HepG2 (cell line): ENCODE measurements at regions not wholly inside any gene's neighbourhood (a gene's known extent, or its start where the extent isn't known, plus 50 kb on each side); places are given as distances from the start of the nearest gene placed in this dataset.

Experiments used
- AGO2 ChIP-seq: fragments of 200-400 bp; formaldehyde crosslinking; optimal IDR thresholded peaks from 2 replicates; pipeline ENCODE3; 2017; ENCODE audit warnings: mild to moderate bottlenecking, low read depth, low read length, moderate library complexity
- AKAP8 ChIP-seq: sonication (generic); formaldehyde crosslinking; IDR thresholded peaks from 2 replicates; pipeline ENCODE4 v1.5.1; 2020; ENCODE audit warnings: mild to moderate bottlenecking, missing genetic modification reagents
- ARNT2 ChIP-seq: sonication (generic); formaldehyde crosslinking; IDR thresholded peaks from 2 replicates; pipeline ENCODE4 v1.8.0; 2022; ENCODE audit warnings: mild to moderate bottlenecking, low read depth, missing genetic modification reagents, moderate library complexity
- DPF2 ChIP-seq: sonication (generic); formaldehyde crosslinking; IDR thresholded peaks from 2 replicates; pipeline ENCODE4 v1.4.0; 2020; ENCODE audit warnings: mild to moderate bottlenecking, low read depth, missing genetic modification reagents, borderline replicate concordance
- ERF ChIP-seq: IDR thresholded peaks from 2 replicates; pipeline ENCODE4 v1.6.1; 2018; ENCODE audit warnings: missing biosample characterization, missing genetic modification reagents
- GATA4 ChIP-seq: sonication (generic); IDR thresholded peaks from 2 replicates; pipeline ENCODE4 v1.6.1; 2016; ENCODE audit warnings: antibody characterized with exemption, low read depth, borderline replicate concordance
- NR2F6 ChIP-seq, 2 experiments: IDR thresholded peaks; 2 replicates each; pipeline ENCODE4 v1.6.1; 2016; ENCODE audit warnings: antibody characterized with exemption in 1 of 2, mild to moderate bottlenecking in 1 of 2
- POGZ ChIP-seq: sonication (generic); formaldehyde crosslinking; IDR thresholded peaks from 2 replicates; pipeline ENCODE4 v1.4.0; 2020; ENCODE audit warnings: mild to moderate bottlenecking, missing genetic modification reagents
- PPARG ChIP-seq: conservative IDR thresholded peaks from 2 replicates; pipeline ENCODE4 v1.6.1; 2016; ENCODE audit warnings: missing biosample characterization, missing genetic modification reagents
- REST ChIP-seq, 2 experiments: IDR thresholded peaks; 2 replicates each; pipeline ENCODE4 v1.6.1; 2011 to 2012; ENCODE audit warnings: low read length in 2 of 2, borderline replicate concordance in 1 of 2, low read depth in 1 of 2, mild to moderate bottlenecking in 1 of 2, moderate library complexity in 1 of 2
- RXRB ChIP-seq: IDR thresholded peaks from 2 replicates; pipeline ENCODE4 v1.6.1; 2016; ENCODE audit warnings: borderline replicate concordance, missing genetic modification reagents, missing compliant biosample characterization
- SMAD3 ChIP-seq: sonication (generic); formaldehyde crosslinking; IDR thresholded peaks from 2 replicates; pipeline ENCODE4 v1.4.0; 2020; ENCODE audit warnings: missing genetic modification reagents
- UBTF ChIP-seq: sonication (generic); formaldehyde crosslinking; IDR thresholded peaks from 2 replicates; pipeline ENCODE4 v1.4.0; 2020; ENCODE audit warnings: mild to moderate bottlenecking, missing genetic modification reagents
- ZNF318 ChIP-seq: sonication (generic); formaldehyde crosslinking; IDR thresholded peaks from 2 replicates; pipeline ENCODE4 v1.4.0; 2020; ENCODE audit warnings: mild to moderate bottlenecking, missing genetic modification reagents

- TF ChIP-seq REST (IDR thresholded peaks at IDR 0.05; ENCODE audit: borderline replicate concordance in 1 of 2, low read depth in 1 of 2, low read length in 2 of 2) (peak in 1 of 2 experiments; percentile 72; a peak in 2 of 4 replicates), UBTF (no peak), AKAP8 (no peak), POGZ (CRISPR knock-in tag) (no peak; the same call in 1 of the 2 replicates), ERF (CRISPR knock-in tag) (peak; percentile 63; the same call in 1 of the 2 replicates), DPF2 (0 out of 2 replicates have a peak, but pooled peaks have one; percentile 30), RXRB (CRISPR knock-in tag) (peak; percentile 80), AGO2 (no peak), ZNF318 (no peak), ARNT2 (no peak), GATA4 (peak; percentile 77; the same call in 1 of the 2 replicates), SMAD3 (CRISPR knock-in tag) (0 out of 2 replicates have a peak, but pooled peaks have one; percentile 34), NR2F6 (IDR thresholded peaks at IDR 0.05) (0 out of 2 replicates have a peak, but pooled peaks have one; percentile 47), NR2F6 (CRISPR knock-in tag; IDR thresholded peaks at IDR 0.05) (peak; percentile 37; the same call in 1 of the 2 replicates), PPARG (CRISPR knock-in tag) (peak; percentile 96)
Observed at GRCh38 chr12:31845613-31846322, 113.4 kb upstream of the RESF1 start (continued).
